Ectodermal cell (in vitro differentiated cells): ENCODE measurements at regions not wholly inside any gene's neighbourhood (a gene's known extent, or its start where the extent isn't known, plus 50 kb on each side); places are given as distances from the start of the nearest gene placed in this dataset.
"Not testable (repeated sequence)": the region's sequence is repeated elsewhere in the genome, so short reads cannot be mapped to it uniquely, and the experiment has no call there.

Source experiments
- H3K27ac ChIP-seq: 2 replicates; pipeline ENCODE4 v1.7.0; 2013; ENCODE audit warnings: mild to moderate bottlenecking, low read depth, low read length; ENCODE audit not compliant: insufficient read depth, poor library complexity, severe bottlenecking
- H3K27me3 ChIP-seq: 2 replicates; pipeline ENCODE4 v1.7.0; 2013; ENCODE audit warnings: mild to moderate bottlenecking, low read length; ENCODE audit not compliant: insufficient read depth, control insufficient read depth, poor library complexity, severe bottlenecking
- H3K36me3 ChIP-seq: one replicate; pipeline ENCODE4 v1.7.0; 2013; ENCODE audit warnings: low read length; ENCODE audit not compliant: control insufficient read depth, insufficient read depth
- H3K4me1 ChIP-seq: one replicate; pipeline ENCODE4 v1.7.0; 2013; ENCODE audit warnings: low read length; ENCODE audit not compliant: control insufficient read depth, insufficient read depth
- H3K4me3 ChIP-seq: 2 replicates; pipeline ENCODE4 v1.7.0; 2013; ENCODE audit warnings: low read depth, low read length, control low read depth; ENCODE audit not compliant: insufficient read depth
- H3K9me3 ChIP-seq: 2 replicates; pipeline ENCODE4 v1.7.0; 2013; ENCODE audit warnings: mild to moderate bottlenecking, low read length, moderate library complexity; ENCODE audit not compliant: control insufficient read depth
- WGBS, 2 experiments: methylation state at CpG; one replicate each; pipeline ENCODE4 v1.1.7; 2013; ENCODE audit warnings: missing lambda C conversion rate in 2 of 2; 5-methylcytosine and 5-hydroxymethylcytosine counted together

DNA sequence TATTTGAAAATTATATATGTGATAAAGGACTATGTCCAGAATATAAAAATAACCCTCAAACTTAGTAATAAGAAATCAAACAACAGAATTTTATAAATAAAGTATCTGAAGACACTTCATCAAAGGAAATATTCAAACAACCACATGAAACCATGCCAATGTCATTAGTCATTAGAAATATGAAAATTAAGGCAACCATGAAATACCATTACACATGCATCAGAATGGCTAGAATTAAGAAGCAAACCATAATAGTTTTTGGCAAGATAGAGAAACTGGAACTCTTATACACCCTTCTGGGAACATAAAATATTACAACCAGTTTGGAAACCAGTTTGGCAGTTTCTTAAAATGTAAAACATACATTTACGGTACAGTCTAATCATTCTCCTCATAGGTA lies 137.2 kb upstream of the ADGRB3 start:
- no peaks in the 10 kb centered on the region for H3K4me1 ChIP-seq
- H3K36me3 ChIP-seq: no peaks in the 10 kb centered on the region
- H3K4me3 ChIP-seq: no peak overlapping the region
- H3K27ac ChIP-seq: no peak overlapping the region
- H3K9me3 ChIP-seq: no peaks in the 10 kb centered on the region
- H3K27me3 ChIP-seq: no peaks in the 10 kb centered on the region
- 89 to 93% methylated on average over 1 of the region's 1 CpG for WGBS, 2 experiments

DNA sequence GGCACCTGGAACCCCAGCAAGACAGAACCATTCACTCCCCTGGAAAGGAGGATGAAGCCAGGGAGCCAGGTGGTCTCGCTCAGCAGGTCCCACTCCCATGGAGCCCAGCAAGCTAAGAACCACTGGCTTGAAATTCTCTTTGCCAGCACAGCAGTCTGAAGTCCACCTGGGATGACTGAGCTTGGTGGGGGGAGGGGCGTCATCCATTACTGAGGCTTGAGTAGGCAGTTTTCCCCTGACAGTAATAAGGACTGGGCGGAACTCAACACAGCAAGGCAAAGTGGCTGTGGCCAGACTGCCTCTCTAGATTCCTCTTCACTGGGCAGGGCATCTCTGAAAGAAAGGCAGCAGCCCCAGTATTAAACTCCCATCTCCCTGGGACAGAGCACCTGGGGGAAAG lies 140.2 kb upstream of the ADGRB3 start:
- H3K4me1 ChIP-seq, H3K36me3 ChIP-seq, H3K4me3 ChIP-seq, H3K27me3 ChIP-seq, H3K27ac ChIP-seq, H3K9me3 ChIP-seq: not testable (repeated sequence)
- WGBS, 2 experiments: 89 to 95% methylated on average over 3 of the region's 3 CpGs

DNA sequence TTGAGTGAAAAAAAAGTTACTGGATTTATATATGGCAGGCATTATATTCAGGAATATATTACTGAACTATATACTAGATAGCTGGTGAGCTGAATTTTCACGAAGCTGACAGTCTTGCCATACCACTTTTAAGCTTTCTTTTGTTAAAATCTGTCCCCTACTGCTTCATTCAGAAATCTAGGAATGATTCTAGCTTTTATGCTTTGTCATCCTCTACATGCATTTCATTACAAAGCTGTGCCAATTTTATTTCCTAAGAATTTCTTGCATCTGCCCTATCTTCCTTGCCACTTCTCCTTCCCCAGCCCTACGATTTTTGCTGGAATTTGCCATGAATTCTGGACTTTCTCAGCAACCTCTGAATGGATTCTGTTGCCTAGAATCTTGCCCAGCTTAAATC lies 158.5 kb upstream of the ADGRB3 start:
- Histone ChIP-seq H3K27me3 (no peaks in the 10 kb centered on the region), H3K4me3 (no peak overlapping the region)
- WGBS, 2 experiments: 38 to 57% methylated on average over 2 of the region's 2 CpGs

DNA sequence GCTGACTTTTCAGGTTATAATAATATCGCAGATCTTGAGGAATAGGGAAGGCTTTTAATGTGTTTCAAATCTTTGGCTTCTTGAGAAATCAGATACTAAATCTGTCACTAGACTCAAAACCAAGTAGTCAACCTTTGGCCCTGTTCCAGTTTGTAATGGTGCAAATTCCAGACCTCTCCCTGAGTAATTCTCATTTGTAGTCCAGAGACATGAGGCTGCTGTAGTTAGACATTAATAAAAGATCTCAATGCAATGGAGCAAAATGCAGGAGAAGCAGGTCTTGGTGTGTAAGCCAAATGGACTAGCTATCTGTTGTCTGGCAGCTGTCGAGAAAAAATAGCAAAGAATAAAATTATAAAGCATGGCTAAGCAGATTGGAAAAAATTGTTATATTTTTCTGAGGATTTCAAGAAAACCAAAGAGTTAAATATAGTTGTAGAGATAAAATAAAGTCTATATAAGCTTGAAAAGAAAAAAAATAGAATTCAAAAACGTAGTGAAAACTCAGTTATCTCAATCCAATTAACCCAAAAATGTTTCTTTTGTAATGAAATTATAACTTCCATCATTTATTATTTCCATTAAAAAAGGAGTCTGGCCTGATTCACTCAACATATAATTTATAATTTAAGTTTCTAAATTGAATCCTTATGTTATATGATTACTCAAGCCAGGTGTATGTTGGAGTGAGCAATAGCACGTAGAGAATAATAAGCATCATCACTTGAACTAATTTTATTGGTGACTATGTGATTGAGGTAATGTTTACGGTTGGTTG lies 161.5 kb upstream of the ADGRB3 start:
- no peaks in the 10 kb centered on the region for H3K27me3 ChIP-seq
- H3K4me1 ChIP-seq: no peaks in the 10 kb centered on the region
- no peak overlapping the region for H3K27ac ChIP-seq
- no peaks in the 10 kb centered on the region for H3K36me3 ChIP-seq
- no peak overlapping the region for H3K4me3 ChIP-seq
- WGBS, 2 experiments: 92 to 100% methylated on average over 2 to 4 of the region's 5 CpGs
- H3K9me3 ChIP-seq: no peaks in the 10 kb centered on the region

More for the DNA sequence above, 158.5 kb upstream of the ADGRB3 start:
- Histone ChIP-seq H3K9me3 (no peaks in the 10 kb centered on the region), H3K36me3 (no peaks in the 10 kb centered on the region), H3K27ac (no peak overlapping the region), H3K4me1 (no peaks in the 10 kb centered on the region)

DNA sequence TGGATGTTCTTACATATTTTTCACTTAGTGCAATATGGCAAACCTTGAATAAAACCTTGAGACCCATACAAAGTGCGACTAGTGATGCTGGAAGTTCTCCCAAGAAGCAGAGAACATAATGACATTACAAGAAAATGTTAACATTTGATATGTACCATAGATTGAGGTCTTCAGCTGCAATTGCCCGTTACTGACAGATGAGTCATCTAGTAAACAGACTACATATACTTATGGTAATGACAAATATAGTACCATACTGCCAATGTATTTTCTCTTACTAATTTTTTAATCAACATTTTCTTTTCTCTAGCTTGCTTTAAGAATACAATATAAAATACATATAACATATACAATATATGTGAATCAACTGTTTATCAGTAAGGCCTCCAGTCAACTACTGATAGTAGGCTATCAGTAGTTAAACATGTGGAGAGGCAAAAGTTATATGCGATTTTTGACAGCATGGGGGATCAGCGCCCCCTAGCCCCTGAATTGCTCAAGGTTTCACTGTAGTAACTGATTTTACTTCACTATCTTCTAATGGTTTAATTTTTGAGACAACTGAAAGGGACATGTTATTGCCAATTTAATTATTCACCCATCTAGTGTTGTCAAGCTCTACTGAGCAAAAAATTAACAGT lies 166.7 kb upstream of the ADGRB3 start:
- Histone ChIP-seq H3K36me3 (no peaks in the 10 kb centered on the region), H3K27me3 (no peaks in the 10 kb centered on the region), H3K9me3 (no peaks in the 10 kb centered on the region), H3K27ac (no peak overlapping the region), H3K4me1 (no peaks in the 10 kb centered on the region), H3K4me3 (no peak overlapping the region)
- 52 to 56% methylated on average over 3 to 4 of the region's 4 CpGs for WGBS, 2 experiments

DNA sequence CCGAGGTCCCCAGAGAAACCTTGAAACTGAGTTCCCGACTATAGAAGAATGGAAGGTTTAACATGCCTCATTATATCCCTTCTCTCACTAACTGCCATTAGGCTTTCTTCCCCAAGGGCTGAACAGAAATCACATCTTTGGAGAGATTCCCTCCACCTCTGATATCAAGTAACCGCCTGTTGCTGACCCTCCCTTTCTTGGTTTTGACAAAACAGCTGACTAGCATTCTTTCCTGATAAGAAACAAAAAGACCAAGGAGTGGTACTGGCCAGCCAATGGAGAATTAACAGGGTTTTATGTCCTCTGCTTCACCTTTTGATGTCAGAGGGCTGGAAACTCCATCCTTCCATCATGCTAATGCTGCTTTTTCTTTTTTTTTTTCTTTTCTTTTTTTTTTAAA lies 176.6 kb upstream of the ADGRB3 start:
- Histone ChIP-seq H3K4me1 (no peaks in the 10 kb centered on the region), H3K36me3 (no peaks in the 10 kb centered on the region), H3K9me3 (no peaks in the 10 kb centered on the region), H3K27ac (no peak overlapping the region), H3K27me3 (no peaks in the 10 kb centered on the region), H3K4me3 (no peak overlapping the region)
- 90 to 99% methylated on average over 3 of the region's 3 CpGs for WGBS, 2 experiments

DNA sequence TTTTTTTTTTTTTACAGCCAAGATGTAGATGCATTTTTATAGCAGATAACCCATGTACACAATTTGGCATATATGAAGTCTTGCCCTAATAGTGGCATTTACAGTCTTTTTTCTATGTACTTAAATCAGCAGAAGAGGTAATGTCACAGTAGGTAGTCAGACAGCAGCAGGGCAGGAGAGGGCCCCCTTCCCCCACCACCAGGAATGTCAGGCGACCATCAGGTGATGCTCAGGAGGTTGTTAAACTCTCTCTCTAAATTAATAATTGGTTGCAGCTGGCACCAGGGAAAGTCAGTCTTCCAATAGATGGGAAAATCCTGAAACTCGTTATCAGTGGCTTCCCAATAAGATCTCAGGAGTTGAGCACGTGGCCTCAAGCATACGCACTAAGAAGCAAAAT lies 188.0 kb upstream of the ADGRB3 start:
- H3K9me3 ChIP-seq: no peaks in the 10 kb centered on the region
- no peaks in the 10 kb centered on the region for H3K4me1 ChIP-seq
- no peak overlapping the region for H3K4me3 ChIP-seq
- no peaks in the 10 kb centered on the region for H3K36me3 ChIP-seq
- H3K27ac ChIP-seq: no peak overlapping the region
- H3K27me3 ChIP-seq: no peaks in the 10 kb centered on the region
- WGBS, 2 experiments: 85 to 90% methylated on average over 3 to 4 of the region's 4 CpGs

DNA sequence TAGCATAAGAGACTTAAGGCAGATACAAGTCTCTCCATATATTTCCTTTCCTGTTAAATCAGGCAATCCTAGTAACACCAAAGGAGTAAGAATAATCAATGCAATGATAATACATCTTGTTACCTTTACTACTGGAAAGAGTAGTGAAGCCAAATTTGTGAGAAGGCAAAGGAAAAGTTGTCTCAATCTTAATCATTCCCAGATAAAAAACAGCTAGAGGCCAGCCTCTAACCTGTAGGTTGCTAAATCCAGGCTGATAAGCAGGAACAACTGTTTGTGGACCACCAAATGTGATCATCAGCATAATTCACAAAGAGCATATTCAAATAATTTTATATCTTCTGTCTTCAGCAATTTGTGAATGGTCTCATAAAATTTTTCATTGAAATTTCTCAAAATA lies 189.2 kb upstream of the ADGRB3 start:
- H3K4me1 ChIP-seq: no peaks in the 10 kb centered on the region
- H3K4me3 ChIP-seq: no peak overlapping the region
- no peaks in the 10 kb centered on the region for H3K36me3 ChIP-seq
- no peaks in the 10 kb centered on the region for H3K27me3 ChIP-seq
- H3K27ac ChIP-seq: no peak overlapping the region
- no peaks in the 10 kb centered on the region for H3K9me3 ChIP-seq

DNA sequence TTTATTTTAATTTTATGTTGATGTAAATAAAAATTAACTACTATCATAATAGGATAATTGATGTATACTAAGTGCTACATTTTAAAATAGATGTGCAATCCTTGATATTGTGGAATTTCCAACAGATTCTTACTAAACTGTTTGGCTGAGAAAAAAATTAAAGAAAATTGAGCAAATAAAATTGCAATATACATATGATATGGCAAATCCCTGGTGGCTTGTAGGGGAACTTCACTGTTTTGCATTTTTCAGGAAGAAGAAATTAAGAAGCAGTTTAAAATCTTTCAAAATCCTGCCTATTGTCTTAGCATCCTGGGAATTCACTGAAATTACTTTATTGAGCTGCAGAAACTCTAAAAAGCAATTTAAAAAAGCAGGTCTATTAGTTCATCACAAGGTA lies 191.4 kb upstream of the ADGRB3 start:
- Histone ChIP-seq H3K4me3 (no peak overlapping the region), H3K4me1 (no peaks in the 10 kb centered on the region), H3K27ac (no peak overlapping the region), H3K27me3 (no peaks in the 10 kb centered on the region), H3K36me3 (no peaks in the 10 kb centered on the region), H3K9me3 (no peaks in the 10 kb centered on the region)

DNA sequence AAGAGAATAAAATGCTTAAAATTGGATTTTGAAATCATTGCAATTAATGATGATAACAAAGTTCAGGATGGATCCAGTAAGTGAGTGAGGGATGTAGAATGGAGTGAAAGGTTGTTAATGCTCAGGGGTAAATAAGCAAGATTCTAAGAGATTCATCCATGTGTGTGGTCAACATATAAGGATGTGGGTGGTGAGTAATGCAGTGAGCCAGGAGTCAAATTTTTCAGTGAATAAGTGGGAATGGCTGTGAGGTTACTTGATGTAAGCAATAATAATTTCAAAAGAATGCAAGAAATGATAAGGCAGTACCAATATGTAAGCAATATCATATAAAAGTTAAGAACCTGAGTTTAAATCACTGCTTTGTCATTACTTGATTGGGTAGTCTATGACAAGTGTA lies 207.5 kb upstream of the ADGRB3 start:
- Histone ChIP-seq H3K27ac (no peak overlapping the region), H3K4me3 (no peak overlapping the region), H3K27me3 (no peaks in the 10 kb centered on the region), H3K9me3 (no peaks in the 10 kb centered on the region), H3K4me1 (no peaks in the 10 kb centered on the region), H3K36me3 (no peaks in the 10 kb centered on the region)
